Body of pancreas (tissue), 4 donors: ENCODE measurements at regions not wholly inside any gene's neighbourhood (a gene's known extent, or its start where the extent isn't known, plus 50 kb on each side); places are given as distances from the start of the nearest gene placed in this dataset.

ENCODE experiments used
- POLR2A ChIP-seq, 3 donors: fragments of 450-650 bp; IDR thresholded peaks; one replicate each; pipeline ENCODE4 v1.6.1; 2016; ENCODE audit warnings: antibody characterized with exemption in 3 of 3, mild to moderate bottlenecking in 2 of 3
- TF ChIP-seq, protein P1 (sequence below), 7 experiments: fragments of 450-650 bp in 4 of 7; fragments of 200-600 bp in 3 of 7; sonication (generic) in 3 of 7; IDR thresholded peaks; one replicate each; pipeline ENCODE4 v1.5.1; 2016 to 2019; ENCODE audit warnings: antibody characterized with exemption in 7 of 7

DNA sequence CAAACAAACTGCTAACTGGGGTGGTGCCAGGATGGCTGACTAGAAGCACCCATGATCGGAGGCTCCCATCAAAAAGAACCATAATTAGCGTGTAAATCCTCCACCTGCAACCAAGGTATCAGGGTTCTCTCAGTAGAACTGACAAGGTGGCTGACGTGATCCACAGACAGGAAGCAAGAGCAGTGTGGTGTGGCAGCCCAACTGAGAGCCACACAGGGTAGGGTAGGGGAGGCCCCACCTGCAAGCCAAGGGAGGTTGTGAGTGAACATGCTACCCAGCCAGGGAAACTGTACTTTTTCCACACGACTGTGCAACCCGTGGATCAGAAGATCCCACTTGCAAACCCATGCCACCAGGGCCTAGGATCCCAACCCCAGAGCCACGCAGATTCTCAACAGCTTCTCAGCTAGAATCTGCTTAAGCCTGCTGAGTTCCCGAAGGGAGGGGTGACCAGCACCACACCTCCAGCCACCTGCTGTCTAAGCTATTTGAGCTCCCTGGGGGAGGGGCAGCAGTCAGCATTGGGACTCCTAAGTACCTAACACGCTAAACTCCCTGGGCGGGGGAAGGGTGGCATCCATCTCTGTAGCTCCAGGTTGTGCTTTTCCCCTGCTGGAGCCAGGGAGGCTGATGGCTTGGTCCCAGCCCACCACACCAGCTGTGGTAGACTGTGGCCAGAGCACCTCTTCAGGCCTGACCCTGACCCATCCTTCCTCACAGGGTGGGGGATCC is 425.1 kb downstream of the GPM6A start:
- TF ChIP-seq POLR2A (IDR thresholded peaks at IDR 0.05), result no peak
- TF ChIP-seq, protein P1, sequence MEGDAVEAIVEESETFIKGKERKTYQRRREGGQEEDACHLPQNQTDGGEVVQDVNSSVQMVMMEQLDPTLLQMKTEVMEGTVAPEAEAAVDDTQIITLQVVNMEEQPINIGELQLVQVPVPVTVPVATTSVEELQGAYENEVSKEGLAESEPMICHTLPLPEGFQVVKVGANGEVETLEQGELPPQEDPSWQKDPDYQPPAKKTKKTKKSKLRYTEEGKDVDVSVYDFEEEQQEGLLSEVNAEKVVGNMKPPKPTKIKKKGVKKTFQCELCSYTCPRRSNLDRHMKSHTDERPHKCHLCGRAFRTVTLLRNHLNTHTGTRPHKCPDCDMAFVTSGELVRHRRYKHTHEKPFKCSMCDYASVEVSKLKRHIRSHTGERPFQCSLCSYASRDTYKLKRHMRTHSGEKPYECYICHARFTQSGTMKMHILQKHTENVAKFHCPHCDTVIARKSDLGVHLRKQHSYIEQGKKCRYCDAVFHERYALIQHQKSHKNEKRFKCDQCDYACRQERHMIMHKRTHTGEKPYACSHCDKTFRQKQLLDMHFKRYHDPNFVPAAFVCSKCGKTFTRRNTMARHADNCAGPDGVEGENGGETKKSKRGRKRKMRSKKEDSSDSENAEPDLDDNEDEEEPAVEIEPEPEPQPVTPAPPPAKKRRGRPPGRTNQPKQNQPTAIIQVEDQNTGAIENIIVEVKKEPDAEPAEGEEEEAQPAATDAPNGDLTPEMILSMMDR (IDR thresholded peaks at IDR 0.05), result no peak
